Mesenchymal stem cell (in vitro differentiated cells and primary cell): ENCODE measurements at regions not wholly inside any gene's neighbourhood (a gene's known extent, or its start where the extent isn't known, plus 50 kb on each side); places are given as distances from the start of the nearest gene placed in this dataset.
"Not testable (repeated sequence)": the region's sequence is repeated elsewhere in the genome, so short reads cannot be mapped to it uniquely, and the experiment has no call there.

Source experiments
- DNase-seq: peaks from one replicate; pipeline ENCODE4 v3.0.0-alpha.2; 2013
- H2AFZ ChIP-seq: one replicate; pipeline ENCODE4 v1.6.1; 2013; ENCODE audit warnings: low read depth, mild to moderate bottlenecking, control low read depth, inconsistent platforms, low read length, moderate library complexity
- H2AK5ac ChIP-seq: 2 replicates; pipeline ENCODE4 v1.6.1; 2013; ENCODE audit warnings: low read length, moderate library complexity, mild to moderate bottlenecking, inconsistent platforms; ENCODE audit not compliant: severe bottlenecking
- H2BK120ac ChIP-seq: one replicate; pipeline ENCODE4 v1.6.1; 2013; ENCODE audit warnings: low read depth, mild to moderate bottlenecking, inconsistent platforms, low read length, moderate library complexity
- H2BK12ac ChIP-seq, 2 experiments: one replicate each; pipeline ENCODE4 v1.6.1; 2013; ENCODE audit warnings: inconsistent platforms in 2 of 2, low read length in 2 of 2, mild to moderate bottlenecking in 2 of 2, moderate library complexity in 2 of 2, control low read depth in 1 of 2
- H2BK15ac ChIP-seq: one replicate; pipeline ENCODE4 v1.6.1; 2013; ENCODE audit warnings: mild to moderate bottlenecking, low read depth, inconsistent platforms; ENCODE audit not compliant: poor library complexity, severe bottlenecking
- H2BK5ac ChIP-seq: 2 replicates; pipeline ENCODE4 v1.6.1; 2013; ENCODE audit warnings: low read depth, mild to moderate bottlenecking, low read length, control low read depth, inconsistent platforms; ENCODE audit not compliant: poor library complexity, severe bottlenecking
- H3K14ac ChIP-seq, 2 experiments: one replicate each; pipeline ENCODE4 v1.6.1; 2013; ENCODE audit warnings: inconsistent platforms in 2 of 2, low read length in 2 of 2, control low read depth in 1 of 2, mild to moderate bottlenecking in 1 of 2, moderate library complexity in 1 of 2
- H3K18ac ChIP-seq, 2 experiments: one replicate each; pipeline ENCODE4 v1.6.1; 2013; ENCODE audit warnings: inconsistent platforms in 2 of 2, low read length in 2 of 2, control low read depth in 1 of 2, low read depth in 1 of 2, mild to moderate bottlenecking in 1 of 2
- H3K23ac ChIP-seq, 2 experiments: one replicate each; pipeline ENCODE4 v1.6.1; 2013; ENCODE audit warnings: inconsistent platforms in 2 of 2, low read length in 2 of 2, mild to moderate bottlenecking in 2 of 2, moderate library complexity in 2 of 2, control low read depth in 1 of 2
- H3K27ac ChIP-seq: 2 replicates; pipeline ENCODE4 v1.5.1; 2013; ENCODE audit warnings: mild to moderate bottlenecking, moderate library complexity, low read length, control low read depth, inconsistent platforms; ENCODE audit not compliant: poor library complexity, severe bottlenecking
- H3K27me3 ChIP-seq, 2 experiments: 2 replicates each; pipeline versions ENCODE4 v1.6.1 to v1.7.0; 2013; ENCODE audit warnings: low read length in 2 of 2, mild to moderate bottlenecking in 2 of 2, moderate library complexity in 2 of 2, control low read depth in 1 of 2, inconsistent platforms in 1 of 2; ENCODE audit not compliant: control insufficient read depth in 1 of 2, insufficient read depth in 1 of 2
- H3K36me3 ChIP-seq, 2 experiments: 2 replicates each; pipeline versions ENCODE4 v1.6.1 to v1.7.0; 2013; ENCODE audit warnings: low read length in 2 of 2, control low read depth in 1 of 2, inconsistent platforms in 1 of 2, low read depth in 1 of 2, mild to moderate bottlenecking in 1 of 2; ENCODE audit not compliant: insufficient read depth in 2 of 2, control insufficient read depth in 1 of 2
- H3K4ac ChIP-seq, 2 experiments: one replicate each; pipeline ENCODE4 v1.6.1; 2013; ENCODE audit warnings: inconsistent platforms in 2 of 2, low read length in 2 of 2, mild to moderate bottlenecking in 2 of 2, moderate library complexity in 2 of 2, control low read depth in 1 of 2, low read depth in 1 of 2
- H3K4me1 ChIP-seq: 2 replicates; pipeline ENCODE4 v1.6.1; 2013; ENCODE audit warnings: low read depth, low read length, control low read depth; ENCODE audit not compliant: control insufficient read depth, insufficient read depth
- H3K4me2 ChIP-seq: 2 replicates; pipeline ENCODE4 v1.6.1; 2013; ENCODE audit warnings: low read length, mild to moderate bottlenecking, inconsistent platforms; ENCODE audit not compliant: poor library complexity, severe bottlenecking
- H3K4me3 ChIP-seq, 2 experiments: 2 replicates each; pipeline versions ENCODE4 v1.5.1 to v1.7.0; 2013; ENCODE audit warnings: low read length in 2 of 2, mild to moderate bottlenecking in 2 of 2, control low read depth in 1 of 2, low read depth in 1 of 2; ENCODE audit not compliant: insufficient read depth in 1 of 2
- H3K79me1 ChIP-seq: replicated peaks from 2 replicates; pipeline ENCODE4 v1.6.1; 2013; ENCODE audit warnings: mild to moderate bottlenecking, control low read depth, low read length, inconsistent platforms; ENCODE audit not compliant: poor library complexity, severe bottlenecking
- H3K9ac ChIP-seq: 2 replicates; pipeline ENCODE4 v1.7.0; 2013; ENCODE audit warnings: mild to moderate bottlenecking, low read length, moderate library complexity
- H3K9me3 ChIP-seq: 2 replicates; pipeline ENCODE4 v1.7.0; 2013; ENCODE audit warnings: mild to moderate bottlenecking, low read length; ENCODE audit not compliant: control insufficient read depth
- H4K8ac ChIP-seq: one replicate; pipeline ENCODE4 v1.6.1; 2013; ENCODE audit warnings: inconsistent platforms, mild to moderate bottlenecking, low read length, moderate library complexity
- H4K91ac ChIP-seq: one replicate; pipeline ENCODE4 v1.6.1; 2013; ENCODE audit warnings: mild to moderate bottlenecking, low read length, inconsistent platforms
- WGBS: methylation state at CpG from one replicate; pipeline ENCODE4 v1.1.7; 2013; ENCODE audit warnings: mixed read lengths; 5-methylcytosine and 5-hydroxymethylcytosine counted together

DNA sequence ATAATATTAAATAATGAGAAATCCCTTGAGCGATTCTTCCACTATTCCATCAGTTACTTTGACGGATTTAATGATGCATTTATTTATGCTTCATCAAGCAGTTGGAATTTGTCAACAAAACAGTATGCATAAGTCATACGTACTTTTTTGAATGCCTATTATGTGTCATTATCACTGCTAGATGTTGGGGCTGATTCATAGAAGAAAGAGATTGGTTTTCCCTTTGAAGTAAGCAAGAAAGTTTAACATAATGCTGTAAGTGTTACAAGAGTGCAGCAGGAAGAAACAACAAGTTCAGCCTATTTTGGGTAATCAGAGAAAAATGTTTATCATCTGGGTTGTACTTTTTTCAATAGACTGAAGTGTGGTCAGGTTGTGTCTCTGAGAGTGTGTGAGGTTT, 121.2 kb upstream of the RANBP3L start:
- H3K36me3 ChIP-seq: no peaks in the 10 kb centered on the region
- H3K18ac ChIP-seq: no peak overlapping the region
- H3K4me2 ChIP-seq: no peak overlapping the region
- H3K9me3 ChIP-seq: no peaks in the 10 kb centered on the region
- H2BK5ac ChIP-seq: no peak overlapping the region
- WGBS: 72% methylated on average over 3 of the region's 3 CpGs
- H3K27ac ChIP-seq: peak overlapping the region; percentile 46
- no peak overlapping the region for H2BK15ac ChIP-seq
- no peak overlapping the region for H3K9ac ChIP-seq
- no peak overlapping the region for H3K23ac ChIP-seq
- no peak overlapping the region for H4K8ac ChIP-seq
- H3K4ac ChIP-seq: no peak overlapping the region
- no peak for DNase-seq
- H3K4me3 ChIP-seq: no peak overlapping the region
- H4K91ac ChIP-seq: no peak overlapping the region
- no peak overlapping the region for H3K14ac ChIP-seq
- no peak overlapping the region for H2BK12ac ChIP-seq
- H2BK120ac ChIP-seq: no peak overlapping the region
- H3K79me1 ChIP-seq: no peaks in the 10 kb centered on the region
- no peaks in the 10 kb centered on the region for H3K27me3 ChIP-seq
- no peak overlapping the region for H2AK5ac ChIP-seq
- H2AFZ ChIP-seq: no peak overlapping the region
- peaks cover 8% of the 10 kb centered on the region for H3K4me1 ChIP-seq

DNA sequence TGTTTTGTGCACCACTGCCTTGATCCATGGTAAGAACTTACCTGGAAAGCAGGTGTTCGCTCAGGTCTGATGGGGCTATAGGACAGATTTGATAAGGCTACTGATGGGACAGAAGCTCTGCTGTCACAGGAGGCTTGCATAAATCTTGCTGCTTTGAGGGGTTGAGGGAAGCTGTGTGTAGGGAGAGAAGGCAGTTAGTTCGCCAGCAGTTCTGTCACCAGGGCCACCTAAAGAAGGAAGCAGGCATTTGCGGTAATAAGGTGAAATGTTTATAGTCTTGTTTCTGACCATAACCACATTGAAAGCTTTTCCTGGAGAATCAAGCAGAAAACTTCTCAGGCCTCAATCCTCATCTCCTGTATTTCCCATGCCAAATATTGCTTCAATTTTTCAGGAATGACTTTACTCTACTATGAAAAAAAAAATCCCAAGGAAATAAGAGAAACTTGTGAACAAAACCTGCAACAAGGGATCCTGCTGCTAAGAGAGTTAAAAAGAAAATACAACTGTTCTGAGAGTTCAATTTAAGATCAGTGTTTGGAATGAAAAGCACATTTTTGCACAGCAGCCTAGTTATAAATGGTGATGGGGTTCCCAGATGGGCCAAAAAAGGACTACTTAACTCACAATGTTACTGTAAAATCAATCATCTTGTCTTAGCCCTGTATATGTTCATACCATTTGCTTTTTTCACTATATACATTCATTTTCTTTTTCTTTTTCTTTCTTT, 122.0 kb upstream of the RANBP3L start:
- Histone ChIP-seq H3K36me3 (no peaks in the 10 kb centered on the region), H3K18ac (no peak overlapping the region), H3K27ac (peak overlapping the region; percentile 46), H2BK12ac (no peak overlapping the region), H2BK5ac (no peak overlapping the region), H3K4me3 (no peak overlapping the region), H4K91ac (no peak overlapping the region), H3K27me3 (no peaks in the 10 kb centered on the region), H2AK5ac (peak overlapping the region; percentile 92), H3K4ac (no peak overlapping the region), H3K4me2 (no peak overlapping the region), H3K79me1 (no peaks in the 10 kb centered on the region), H4K8ac (no peak overlapping the region), H2BK15ac (no peak overlapping the region), H3K4me1 (peaks cover 8% of the 10 kb centered on the region), H2AFZ (no peak overlapping the region), H2BK120ac (no peak overlapping the region), H3K14ac (no peak overlapping the region), H3K23ac (no peak overlapping the region), H3K9ac (no peak overlapping the region), H3K9me3 (no peaks in the 10 kb centered on the region)
- no peak for DNase-seq
- 66% methylated on average over 2 of the region's 3 CpGs for WGBS

DNA sequence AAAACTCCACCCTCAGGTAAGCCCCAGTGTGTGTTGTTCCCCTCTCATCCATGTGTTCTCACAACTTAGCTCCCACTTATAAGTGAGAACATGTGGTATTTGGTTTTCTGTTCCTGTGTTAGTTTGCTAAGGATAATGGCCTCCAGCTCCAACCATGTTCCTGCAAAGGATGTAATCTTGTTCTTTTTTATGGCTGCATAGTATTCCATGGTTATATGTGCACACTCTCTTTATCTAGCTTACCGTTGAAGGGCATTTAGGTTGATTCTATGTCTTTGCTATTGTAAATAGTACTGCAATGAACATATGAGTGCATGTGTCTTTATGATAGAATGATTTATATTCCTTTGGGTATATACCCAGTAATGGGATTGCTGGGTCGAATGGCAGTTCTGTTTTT, 124.4 kb upstream of the RANBP3L start:
- not testable (repeated sequence) for H3K79me1 ChIP-seq, H3K4ac ChIP-seq, H3K27ac ChIP-seq, H3K27me3 ChIP-seq, H2BK12ac ChIP-seq, H3K9ac ChIP-seq, H3K4me1 ChIP-seq, H3K18ac ChIP-seq, H2AFZ ChIP-seq, H4K91ac ChIP-seq, H4K8ac ChIP-seq, H2BK120ac ChIP-seq, H3K9me3 ChIP-seq, H2BK15ac ChIP-seq, H3K4me3 ChIP-seq, H2BK5ac ChIP-seq, H3K4me2 ChIP-seq, H3K36me3 ChIP-seq, DNase-seq, H2AK5ac ChIP-seq, H3K23ac ChIP-seq, H3K14ac ChIP-seq
- 86% methylated on average over 1 of the region's 2 CpGs for WGBS

DNA sequence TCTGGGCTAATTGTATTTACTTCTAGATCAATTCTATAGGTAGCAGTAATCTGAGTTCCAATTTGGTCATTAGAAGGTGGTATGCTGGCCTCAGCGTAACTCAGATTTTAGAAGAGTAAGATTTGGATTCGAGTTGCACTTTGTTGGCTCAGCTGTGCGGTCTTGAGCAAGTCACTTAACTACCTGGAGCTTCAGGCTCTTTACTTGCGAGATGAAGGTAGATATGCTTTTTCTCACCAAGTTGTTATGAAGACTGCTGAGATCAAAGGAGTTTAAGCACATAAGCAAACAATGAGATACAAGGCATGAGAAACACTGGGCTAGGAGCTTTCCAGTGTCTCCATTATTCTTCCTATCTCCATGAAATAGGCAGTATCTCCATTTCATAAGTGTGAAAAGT, 133.8 kb upstream of the RANBP3L start:
- Histone ChIP-seq H3K36me3 (no peaks in the 10 kb centered on the region), H3K18ac (no peak overlapping the region), H3K9ac (no peak overlapping the region), H3K79me1 (no peaks in the 10 kb centered on the region), H2BK12ac (no peak overlapping the region), H2BK5ac (no peak overlapping the region), H2AK5ac (no peak overlapping the region), H3K4me2 (no peak overlapping the region), H3K14ac (no peak overlapping the region), H4K91ac (no peak overlapping the region), H2BK15ac (no peak overlapping the region), H3K9me3 (no peaks in the 10 kb centered on the region), H3K23ac (no peak overlapping the region), H2BK120ac (no peak overlapping the region), H4K8ac (no peak overlapping the region), H3K4ac (no peak overlapping the region), H3K4me3 (no peak overlapping the region), H3K27ac (no peak overlapping the region), H3K4me1 (no peaks in the 10 kb centered on the region), H3K27me3 (peaks cover 6 to 12% of the 10 kb centered on the region in 2 experiments), H2AFZ (no peak overlapping the region)
- no peak for DNase-seq
- 84% methylated on average over 4 of the region's 4 CpGs for WGBS
